Iris pigment epithelial cell (primary cell): ENCODE measurements at regions not wholly inside any gene's neighbourhood (a gene's known extent, or its start where the extent isn't known, plus 50 kb on each side); places are given as distances from the start of the nearest gene placed in this dataset.
"Not testable (repeated sequence)": the region's sequence is repeated elsewhere in the genome, so short reads cannot be mapped to it uniquely, and the experiment has no call there.

Experiments used
- DNase-seq: peaks from one replicate; pipeline ENCODE4 v3.0.0-alpha.2; 2011; ENCODE audit warnings: low read depth

- no peak for DNase-seq
Measured at GRCh38 chr2:118791483-118791882, 56.0 kb downstream of the EN1 start.

- DNase-seq: no peak
Measured at GRCh38 chr2:118786746-118787145, 60.7 kb downstream of the EN1 start.

- peak; percentile 3 for DNase-seq
Measured at GRCh38 chr2:118784860-118785259, 62.6 kb downstream of the EN1 start.

GRCh38 chr2:118779362-118779761 is 68.1 kb downstream of the EN1 start:
- no peak for DNase-seq

- DNase-seq: peak; percentile 47
Measured at GRCh38 chr2:118774458-118775133, 72.9 kb downstream of the EN1 start.

GRCh38 chr2:118773826-118774225 is 73.6 kb downstream of the EN1 start:
- no peak for DNase-seq

- no peak for DNase-seq
Measured at GRCh38 chr2:118772487-118773200, 74.8 kb downstream of the EN1 start.

GRCh38 chr2:118769707-118770400 is 77.6 kb downstream of the EN1 start:
- DNase-seq: no peak

GRCh38 chr2:118766871-118767270 is 80.6 kb downstream of the EN1 start:
- no peak for DNase-seq

GRCh38 chr2:118764855-118765254 is 82.6 kb downstream of the EN1 start:
- no peak for DNase-seq

GRCh38 chr2:118763797-118764196 is 83.7 kb downstream of the EN1 start:
- DNase-seq: no peak

- no peak for DNase-seq
Measured at GRCh38 chr2:118762290-118762689, 85.2 kb downstream of the EN1 start.

- DNase-seq: no peak
Measured at GRCh38 chr2:118761771-118762170, 85.7 kb downstream of the EN1 start.

- no peak for DNase-seq
Measured at GRCh38 chr2:118755901-118756300, 91.5 kb downstream of the EN1 start.

- DNase-seq: no peak
Measured at GRCh38 chr2:118755384-118755783, 92.1 kb downstream of the EN1 start.

GRCh38 chr2:118752762-118753429 is 94.6 kb downstream of the EN1 start:
- DNase-seq: no peak

- peak; percentile 7 for DNase-seq
Measured at GRCh38 chr2:118750959-118751565, 96.4 kb downstream of the EN1 start.

GRCh38 chr2:118748245-118748885 is 99.1 kb downstream of the EN1 start:
- peak; percentile 57 for DNase-seq

- DNase-seq: no peak
Measured at GRCh38 chr2:118747637-118748036, 99.8 kb downstream of the EN1 start.

GRCh38 chr2:118747066-118747465 is 100.4 kb downstream of the EN1 start:
- no peak for DNase-seq

GRCh38 chr2:118744682-118745181 is 102.7 kb downstream of the EN1 start:
- DNase-seq: not testable (repeated sequence)
